NCI-H2081 (cell line): ENCODE measurements at regions not wholly inside any gene's neighbourhood (a gene's known extent, or its start where the extent isn't known, plus 50 kb on each side); places are given as distances from the start of the nearest gene placed in this dataset.
"Not testable (repeated sequence)": the region's sequence is repeated elsewhere in the genome, so short reads cannot be mapped to it uniquely, and the experiment has no call there.

Experiments
- DNase-seq, 2 experiments: peaks; one replicate each; lab custom pipeline; 2025; lab: John Stamatoyannopoulos, UW

DNA sequence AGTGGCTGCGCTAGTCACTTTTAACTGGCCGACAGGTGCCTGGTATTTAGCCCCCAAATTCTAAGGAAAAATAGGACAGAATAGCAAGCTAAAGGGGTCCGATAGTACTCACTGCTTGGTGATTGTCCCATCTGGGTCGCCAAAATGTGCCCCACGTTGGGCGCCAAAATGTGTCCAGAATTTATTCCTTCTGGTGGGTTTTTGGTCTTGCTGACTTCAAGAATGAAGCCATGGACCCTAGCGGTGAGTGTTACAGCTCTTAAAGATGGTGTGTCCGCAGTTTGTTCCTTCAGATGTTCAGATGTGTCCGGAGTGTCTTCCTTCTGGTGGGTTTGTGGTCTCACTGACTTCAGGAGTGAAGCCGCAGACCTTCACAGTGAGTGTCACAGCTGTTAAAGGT lies 144.8 kb upstream of the XIRP2 start:
- DNase-seq = not testable (repeated sequence)

DNA sequence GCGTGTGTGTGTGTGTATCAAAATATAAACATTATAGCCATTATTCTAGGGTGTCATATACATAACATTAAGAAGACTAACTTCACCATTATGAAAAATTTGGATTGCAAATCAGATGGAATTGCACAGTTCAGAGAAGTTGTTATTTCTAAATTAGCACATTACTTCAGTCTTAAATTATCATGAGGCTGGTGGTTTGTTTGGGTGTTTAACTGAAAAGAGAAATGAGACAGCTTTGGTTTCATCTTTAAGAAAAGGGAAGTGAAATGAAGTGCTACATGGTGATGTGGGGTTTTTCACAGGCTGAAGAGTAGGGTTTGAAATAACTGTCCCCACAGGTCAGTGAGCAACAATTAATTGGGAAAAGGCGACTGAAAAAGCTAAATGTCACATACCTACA lies 161.2 kb upstream of the XIRP2 start:
- no peak for DNase-seq

GRCh38 chr2:166725927-166726924 lies 162.1 kb upstream of the XIRP2 start:
- no peak for DNase-seq

DNA sequence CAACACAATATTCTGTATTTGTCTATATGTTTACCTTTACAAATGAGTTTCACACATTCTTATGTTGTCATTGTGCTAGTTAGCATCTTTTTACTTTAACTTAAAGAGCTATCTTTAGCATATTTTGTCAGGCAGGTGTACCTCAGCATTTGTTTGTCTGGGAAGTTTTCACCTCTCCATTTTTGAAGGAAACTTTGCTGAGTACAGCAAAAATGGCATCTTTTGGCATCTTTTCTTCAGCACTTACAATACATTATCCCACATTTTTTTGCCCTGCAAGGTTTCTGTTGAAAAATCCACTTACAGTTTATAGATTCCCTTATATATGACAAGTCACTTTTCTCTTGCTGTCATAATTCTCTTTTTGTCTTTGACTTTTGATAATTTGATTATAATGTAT lies 171.3 kb upstream of the XIRP2 start:
- no peak for DNase-seq

DNA sequence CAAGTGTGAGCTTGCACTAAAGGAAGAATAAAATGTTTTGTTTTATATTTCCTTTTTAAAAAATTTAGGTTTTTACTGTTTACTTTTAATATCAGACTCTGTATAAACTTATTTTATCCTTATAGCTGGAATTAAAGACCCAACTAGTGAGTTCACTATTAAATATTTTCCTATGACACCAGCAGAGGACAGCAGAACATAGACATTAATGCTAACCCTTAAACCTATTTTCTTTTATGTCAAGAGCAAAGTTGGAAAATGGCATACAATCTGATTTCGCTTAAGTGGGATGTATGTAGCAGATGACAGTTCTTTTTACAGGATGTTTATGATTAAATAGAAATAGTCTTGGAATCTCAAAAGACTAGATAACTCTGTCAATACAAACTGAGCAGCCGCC lies 188.2 kb upstream of the XIRP2 start:
- DNase-seq = peak in 1 of 2 experiments; percentile 7

GRCh38 chr2:166695154-166695553 lies 193.1 kb upstream of the XIRP2 start:
- DNase-seq = no peak

DNA sequence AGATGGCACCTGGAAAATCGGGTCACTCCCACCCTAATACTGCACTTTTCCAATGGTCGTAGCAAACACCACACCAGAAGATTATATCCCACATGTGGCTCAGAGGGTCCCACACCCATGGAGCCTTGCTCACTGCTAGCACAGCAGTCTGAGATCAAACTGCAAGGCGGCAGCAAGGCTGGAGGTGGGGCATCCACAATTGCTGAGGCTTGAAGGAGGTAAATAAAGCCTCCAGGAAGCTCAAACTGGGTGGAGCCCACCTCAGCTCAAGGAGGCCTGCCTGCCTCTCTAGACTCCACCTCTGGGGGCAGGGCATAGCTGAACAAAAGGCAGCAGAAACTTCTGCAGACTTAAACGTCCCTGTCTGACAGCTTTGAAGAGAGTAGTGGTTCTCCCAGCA lies 192.0 kb upstream of the SCN7A start:
- DNase-seq = not testable (repeated sequence)

GRCh38 chr2:166677996-166678395 lies 183.9 kb upstream of the SCN7A start:
- DNase-seq = no peak

DNA sequence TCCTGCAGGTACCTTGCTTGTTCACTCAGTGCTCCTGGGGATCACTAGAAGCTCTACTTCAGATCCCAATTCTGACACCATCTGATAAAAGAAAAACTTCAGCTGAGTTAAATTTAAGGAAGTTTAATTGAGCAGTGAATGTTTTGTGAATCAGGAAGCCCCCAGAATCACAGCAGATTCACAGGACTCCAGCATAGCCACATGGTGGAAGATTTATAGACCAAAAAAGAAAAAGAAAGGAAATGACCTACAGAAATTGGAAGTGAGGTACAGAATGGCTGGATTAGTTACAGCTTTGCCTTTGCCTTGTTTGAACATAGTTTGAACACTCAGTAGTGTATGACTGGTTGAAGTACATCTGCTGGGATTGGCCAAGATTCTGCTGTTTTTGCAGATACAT lies 182.7 kb upstream of the SCN7A start:
- DNase-seq = no peak

- DNase-seq = no peak
Observed at GRCh38 chr2:166675553-166675952, 181.5 kb upstream of the SCN7A start.

DNA sequence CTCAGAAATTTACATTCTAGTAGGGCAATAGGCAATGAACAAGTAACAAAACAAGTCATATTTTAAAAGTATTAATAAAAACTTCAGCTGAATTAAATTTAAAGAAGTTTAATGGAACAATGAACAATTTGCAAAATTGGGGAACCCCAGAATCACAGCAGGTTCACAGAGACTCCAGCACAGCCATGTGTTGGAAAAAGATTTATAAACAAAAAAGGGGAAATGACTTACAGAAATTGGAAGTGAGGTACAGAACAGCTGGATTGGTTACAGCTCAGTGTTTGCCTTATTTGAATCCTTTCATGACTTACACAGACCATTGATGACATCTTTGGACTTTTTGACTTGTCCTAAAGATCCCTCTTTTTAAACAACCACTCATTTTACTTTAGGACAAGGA lies 179.9 kb upstream of the SCN7A start:
- DNase-seq = no peak

GRCh38 chr2:166671801-166672200 lies 177.8 kb upstream of the SCN7A start:
- no peak for DNase-seq

- DNase-seq = no peak
Observed at GRCh38 chr2:166671235-166671634, 177.2 kb upstream of the SCN7A start.

DNA sequence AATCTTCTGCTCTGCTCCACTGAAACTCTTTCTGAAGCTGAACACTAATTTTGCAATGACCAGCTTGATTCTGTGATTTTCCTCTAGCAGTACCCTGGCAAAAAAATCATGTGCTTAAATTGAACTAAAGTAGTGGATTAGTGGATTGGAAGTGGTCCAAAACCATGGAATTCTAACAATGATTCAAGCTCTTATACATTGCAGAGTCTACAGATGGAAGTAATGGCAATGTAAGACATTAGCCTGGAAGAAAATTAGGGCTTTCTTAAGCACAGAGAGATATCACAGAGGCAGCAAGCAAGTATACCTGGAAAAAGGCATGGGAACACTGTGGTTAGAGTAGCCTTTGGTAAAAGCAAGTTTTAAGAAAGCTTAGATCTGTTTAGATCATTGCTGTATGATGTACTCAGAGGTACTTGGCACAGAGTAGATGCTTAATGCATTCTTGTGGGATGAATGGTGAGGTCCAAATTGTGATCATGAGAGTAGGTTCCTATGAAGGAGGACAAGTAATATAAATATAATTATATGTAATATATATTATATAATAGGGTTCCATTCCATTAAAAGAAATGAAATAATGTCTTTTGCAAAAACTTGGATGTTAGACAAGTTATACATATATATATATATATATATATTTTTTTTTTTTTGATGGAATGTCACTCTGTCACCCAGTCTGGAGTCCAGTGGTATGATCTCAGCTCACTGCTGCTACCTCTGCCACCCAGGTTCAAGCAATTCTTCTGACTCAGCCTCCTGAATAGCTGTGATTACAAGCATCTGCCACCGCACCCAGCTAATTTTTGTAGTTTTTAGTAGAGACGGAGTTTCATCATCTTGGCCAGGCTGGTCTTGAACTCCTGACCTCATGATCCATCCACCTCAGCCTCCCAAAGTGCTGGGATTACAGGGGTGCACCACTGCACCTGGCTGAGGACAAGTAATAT lies 172.2 kb upstream of the SCN7A start:
- DNase-seq = no peak

- DNase-seq = no peak
Observed at GRCh38 chr2:166661824-166662223, 167.8 kb upstream of the SCN7A start.

DNA sequence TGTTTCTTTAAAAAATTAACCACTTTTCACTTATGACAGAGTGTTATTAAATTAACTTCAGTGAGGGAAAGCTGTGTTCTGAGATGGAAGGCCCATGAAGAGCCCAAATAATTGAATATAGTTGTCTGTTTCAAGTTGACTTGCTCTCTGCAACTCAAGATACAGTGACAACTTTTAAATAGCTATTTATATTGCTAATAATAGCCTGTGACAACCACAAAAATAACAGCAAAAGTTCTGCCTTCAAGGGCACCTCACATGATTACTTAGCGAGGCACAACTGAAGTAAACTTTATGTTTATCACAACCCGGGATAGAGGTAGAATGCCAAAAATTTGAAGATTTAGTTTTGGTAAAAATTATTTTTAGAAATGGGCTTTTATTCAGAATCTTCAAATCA lies 167.3 kb upstream of the SCN7A start:
- DNase-seq = no peak

DNA sequence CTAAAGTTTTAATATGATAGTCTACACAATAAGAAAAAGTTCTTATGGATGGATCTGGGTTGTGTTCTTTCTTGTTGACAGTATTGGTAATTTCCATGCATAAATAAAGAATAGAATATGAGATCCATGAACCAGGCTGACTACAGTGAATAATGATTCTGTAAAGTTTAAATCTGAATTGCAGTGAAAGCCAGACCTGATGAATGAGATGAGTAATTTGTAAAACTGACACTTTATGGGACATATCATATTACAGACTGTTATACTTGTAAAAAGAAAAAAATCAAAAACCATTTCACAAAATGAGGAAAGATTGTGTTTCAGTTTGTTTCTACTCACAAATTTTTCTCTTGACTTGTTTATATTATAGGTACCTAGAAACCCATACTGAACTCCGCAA lies 164.9 kb upstream of the SCN7A start:
- no peak for DNase-seq

DNA sequence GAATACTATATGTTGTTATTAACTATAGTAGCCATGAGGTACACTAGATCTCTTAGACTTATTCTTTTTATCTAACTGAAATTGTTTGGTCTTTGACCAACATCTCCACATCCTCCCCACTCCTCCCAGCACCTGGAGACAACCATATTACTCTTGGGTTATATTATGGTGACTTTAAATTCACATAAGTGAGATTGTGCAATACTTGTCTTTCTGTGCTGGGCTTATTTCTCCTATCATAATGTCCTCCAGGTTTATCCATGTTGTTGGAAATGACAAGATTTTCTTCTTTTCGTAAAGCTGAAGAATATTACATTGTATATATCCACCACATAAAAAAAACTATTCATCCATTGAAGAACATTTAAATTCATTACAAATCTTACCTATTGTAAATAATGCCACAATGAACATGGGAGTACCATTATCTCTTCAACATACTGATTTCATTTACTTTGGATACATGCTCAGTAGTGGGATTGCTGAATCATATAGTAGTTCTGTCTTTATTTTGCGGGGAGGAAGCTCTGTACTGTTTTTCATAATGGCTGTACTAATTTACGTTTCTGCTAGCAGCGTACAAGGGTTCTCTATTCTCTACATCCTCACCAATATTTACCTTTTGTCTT lies 159.2 kb upstream of the SCN7A start:
- peak; percentile 77 to 94 for DNase-seq

GRCh38 chr2:166651991-166652390 lies 157.9 kb upstream of the SCN7A start:
- no peak for DNase-seq

GRCh38 chr2:166651080-166651675 lies 157.1 kb upstream of the SCN7A start:
- peak; percentile 1 to 53 for DNase-seq

DNA sequence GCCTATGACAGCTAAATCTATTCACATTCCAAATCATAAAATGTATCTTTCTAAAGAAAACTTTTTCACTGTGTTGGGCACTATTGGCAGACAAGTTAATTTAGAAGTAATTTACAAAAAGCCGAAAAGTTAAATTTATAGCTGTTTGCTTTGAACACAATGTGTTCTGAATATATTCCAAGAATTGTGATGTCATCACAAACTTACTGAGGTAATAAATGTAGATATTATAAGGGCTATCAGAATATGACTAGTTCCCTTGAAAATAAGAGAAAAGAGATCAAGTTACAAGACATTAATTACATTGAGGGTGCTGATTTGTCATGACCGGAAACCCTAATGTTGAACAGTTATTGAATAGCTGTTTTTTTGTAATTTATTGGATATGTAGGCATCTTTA lies 153.9 kb upstream of the SCN7A start:
- DNase-seq = no peak

DNA sequence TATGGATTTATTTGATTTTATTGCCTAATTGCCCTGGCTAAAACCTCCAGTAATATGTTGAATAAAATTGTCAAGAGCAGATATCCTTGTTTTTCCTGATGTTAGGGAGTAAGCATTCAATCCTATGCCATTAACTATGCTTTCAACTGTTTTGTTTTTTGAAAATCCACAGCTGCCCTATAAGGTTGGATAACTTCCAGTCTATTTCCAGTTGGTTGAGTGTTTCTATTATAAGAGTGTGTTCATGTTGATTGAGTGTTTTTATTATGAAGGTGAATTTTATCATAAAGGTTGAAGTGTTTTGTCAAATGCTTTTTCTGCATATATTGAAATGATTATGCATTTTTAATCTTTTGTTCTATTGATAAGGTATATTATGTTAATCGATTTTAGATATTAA lies 149.9 kb upstream of the SCN7A start:
- no peak for DNase-seq
